ENCODE measurements at regions not wholly inside any gene's neighbourhood (a gene's known extent, or its start where the extent isn't known, plus 50 kb on each side); places are given as distances from the start of the nearest gene placed in this dataset.

GRCh38 chr7:52938455-52939133 is 96.8 kb upstream of the POM121L12 start:
- H3K4me3 ChIP-seq (ENCODE audit: low read depth, low read length), result no peak overlapping the region
- DNase-seq, result no peak
- H3K27ac ChIP-seq, result no peak overlapping the region
- no peaks in the 10 kb centered on the region for H3K36me3 ChIP-seq (replicated peaks)
- no peaks in the 10 kb centered on the region for H3K27me3 ChIP-seq (replicated peaks)
- in situ Hi-C loops (cut with HindIII; ENCODE audit: low pct_ligation_motif_present, low sequenced_read_pairs), result no loop called here
- TF ChIP-seq CTCF (IDR thresholded peaks at IDR 0.05; ENCODE audit: low read depth, low read length, missing control alignments), result no peak

- TF ChIP-seq CTCF (IDR thresholded peaks at IDR 0.05; ENCODE audit: low read depth, low read length, missing control alignments), result no peak
- in situ Hi-C loops (cut with HindIII; ENCODE audit: low pct_ligation_motif_present, low sequenced_read_pairs), result no loop called here
- no peak overlapping the region for H3K27ac ChIP-seq
Measured at GRCh38 chr7:52936750-52937149, 98.7 kb upstream of the POM121L12 start.

GRCh38 chr7:52928591-52928990 is 106.8 kb upstream of the POM121L12 start:
- DNase-seq, result no peak
- H3K27me3 ChIP-seq (replicated peaks), result no peaks in the 10 kb centered on the region
- no peaks in the 10 kb centered on the region for H3K36me3 ChIP-seq (replicated peaks)
- H3K27ac ChIP-seq, result no peak overlapping the region
- H3K4me3 ChIP-seq (ENCODE audit: low read depth, low read length), result no peak overlapping the region
- TF ChIP-seq CTCF (IDR thresholded peaks at IDR 0.05; ENCODE audit: low read depth, low read length, missing control alignments), result no peak
- in situ Hi-C loops (cut with HindIII; ENCODE audit: low pct_ligation_motif_present, low sequenced_read_pairs), result no loop called here

More at GRCh38 chr7:52936750-52937149, 98.7 kb upstream of the POM121L12 start:
- Histone ChIP-seq H3K36me3 (replicated peaks) (no peaks in the 10 kb centered on the region), H3K4me3 (ENCODE audit: low read depth, low read length) (no peak overlapping the region), H3K27me3 (replicated peaks) (no peaks in the 10 kb centered on the region)
- no peak for DNase-seq

- Histone ChIP-seq H3K27me3 (replicated peaks) (no peaks in the 10 kb centered on the region), H3K4me3 (ENCODE audit: low read depth, low read length) (no peak overlapping the region), H3K27ac (no peak overlapping the region), H3K36me3 (replicated peaks) (no peaks in the 10 kb centered on the region)
- no peak for DNase-seq
- in situ Hi-C loops (cut with HindIII; ENCODE audit: low pct_ligation_motif_present, low sequenced_read_pairs), result no loop called here
- TF ChIP-seq CTCF (IDR thresholded peaks at IDR 0.05; ENCODE audit: low read depth, low read length, missing control alignments), result no peak
Measured at GRCh38 chr7:52925332-52925731, 110.1 kb upstream of the POM121L12 start.

GRCh38 chr7:52920977-52921376 is 114.5 kb upstream of the POM121L12 start:
- DNase-seq, result no peak
- H3K4me3 ChIP-seq (ENCODE audit: low read depth, low read length), result no peak overlapping the region
- no peaks in the 10 kb centered on the region for H3K27me3 ChIP-seq (replicated peaks)
- no peak overlapping the region for H3K27ac ChIP-seq
- H3K36me3 ChIP-seq (replicated peaks), result no peaks in the 10 kb centered on the region
- TF ChIP-seq CTCF (IDR thresholded peaks at IDR 0.05; ENCODE audit: low read depth, low read length, missing control alignments), result no peak
- in situ Hi-C loops (cut with HindIII; ENCODE audit: low pct_ligation_motif_present, low sequenced_read_pairs), result no loop called here

All from brain microvascular endothelial cell (primary cell).